MM.1S (cell line): ENCODE measurements at regions not wholly inside any gene's neighbourhood (a gene's known extent, or its start where the extent isn't known, plus 50 kb on each side); places are given as distances from the start of the nearest gene placed in this dataset.

Experiments used
- CTCF ChIP-seq: fragments of 300-600 bp; sonication (generic); IDR thresholded peaks from 2 replicates; pipeline ENCODE4 v1.5.1; 2016; ENCODE audit warnings: antibody characterized with exemption, low read length, mixed read lengths
- EZH2 ChIP-seq: fragments of 300-600 bp; sonication (generic); optimal IDR thresholded peaks from 2 replicates; pipeline ENCODE3; 2017; ENCODE audit warnings: low read depth, mild to moderate bottlenecking, antibody characterized with exemption, low read length, mixed read lengths
- EZH2phosphoT487 ChIP-seq: fragments of 300-600 bp; sonication (generic); IDR thresholded peaks from 2 replicates; pipeline ENCODE4 v1.6.1; 2018; ENCODE audit warnings: antibody characterized with exemption, low read length

- TF ChIP-seq EZH2 (no peak), CTCF (no peak), EZH2phosphoT487 (no peak)
These were observed 407.0 kb downstream of the NPHP4 start for GRCh38 chr1:5585256-5585655.
